ENCODE measurements at regions not wholly inside any gene's neighbourhood (a gene's known extent, or its start where the extent isn't known, plus 50 kb on each side); places are given as distances from the start of the nearest gene placed in this dataset.

- no peak overlapping the region for H3K4me3 ChIP-seq (ENCODE audit: low read depth in 1 of 2, low read length in 2 of 2)
- no peaks in the 10 kb centered on the region for H3K9me3 ChIP-seq (ENCODE audit: control insufficient read depth in 1 of 2, low read length in 2 of 2)
- H3K36me3 ChIP-seq (ENCODE audit: control insufficient read depth in 1 of 2, insufficient read depth in 2 of 2, low read length in 2 of 2): no peaks in the 10 kb centered on the region
- H3K4me1 ChIP-seq (ENCODE audit: control insufficient read depth in 1 of 2, insufficient read depth in 2 of 2, low read length in 2 of 2): no peaks in the 10 kb centered on the region
- no peaks in the 10 kb centered on the region for H3K27me3 ChIP-seq (ENCODE audit: low read depth, low read length)
- H3K27ac ChIP-seq (ENCODE audit: low read length): no peak overlapping the region
Observed at GRCh38 chr5:60401526-60401925, 298.4 kb downstream of the DEPDC1B start.

DNA sequence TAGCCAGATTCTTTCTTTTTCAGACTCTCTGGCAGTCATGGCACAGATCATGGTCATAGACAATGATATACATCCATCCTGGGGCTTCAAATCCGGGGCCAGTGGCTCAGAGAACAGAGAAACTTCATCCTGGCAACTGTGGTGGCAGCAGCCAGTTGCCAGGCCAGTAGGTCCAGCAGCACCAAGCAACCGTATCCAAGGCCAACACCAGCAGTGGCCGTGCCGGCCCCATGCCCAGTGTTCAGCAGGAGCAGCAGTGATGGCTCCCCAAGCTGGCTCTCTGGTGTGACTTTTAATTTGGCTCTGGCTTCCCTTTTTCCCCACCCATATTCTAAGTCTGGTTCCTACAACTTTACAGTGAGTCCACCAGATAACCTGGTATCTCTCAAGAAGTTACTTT is 300.5 kb downstream of the DEPDC1B start:
- H3K27ac ChIP-seq (ENCODE audit: low read length): no peak overlapping the region
- H3K27me3 ChIP-seq (ENCODE audit: low read depth, low read length): no peaks in the 10 kb centered on the region
- no peaks in the 10 kb centered on the region for H3K9me3 ChIP-seq (ENCODE audit: control insufficient read depth in 1 of 2, low read length in 2 of 2)
- no peaks in the 10 kb centered on the region for H3K4me1 ChIP-seq (ENCODE audit: control insufficient read depth in 1 of 2, insufficient read depth in 2 of 2, low read length in 2 of 2)
- no peak overlapping the region for H3K4me3 ChIP-seq (ENCODE audit: low read depth in 1 of 2, low read length in 2 of 2)
- no peaks in the 10 kb centered on the region for H3K36me3 ChIP-seq (ENCODE audit: control insufficient read depth in 1 of 2, insufficient read depth in 2 of 2, low read length in 2 of 2)

DNA sequence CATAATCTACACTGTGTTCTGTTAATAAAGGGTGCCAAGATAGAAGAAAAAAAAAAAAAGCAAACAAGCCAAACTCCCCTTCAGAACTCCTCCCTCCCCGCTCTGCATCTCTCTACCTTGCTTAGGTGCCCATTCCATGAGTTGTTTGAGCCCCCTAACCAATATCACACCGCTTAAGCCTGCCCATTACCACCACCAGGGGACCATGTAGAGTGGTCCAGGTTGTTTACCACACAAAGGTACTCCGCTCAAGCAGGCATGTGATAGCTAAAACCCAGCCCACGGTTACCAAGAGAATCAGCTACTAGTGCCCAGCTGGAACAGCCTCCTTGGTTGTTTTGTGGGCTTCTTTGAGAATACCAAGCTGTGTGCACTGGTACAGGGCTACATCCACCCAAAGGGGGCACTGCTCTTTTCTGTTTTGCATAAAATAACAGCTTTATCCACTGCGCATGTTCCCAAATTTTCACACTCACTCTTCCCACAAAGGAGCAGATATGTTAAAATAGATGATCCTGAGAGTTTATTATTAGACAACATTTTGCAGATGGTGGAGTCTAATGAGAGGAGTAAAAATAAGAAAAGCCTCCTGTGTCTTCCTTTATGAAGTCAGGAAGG is 304.1 kb downstream of the DEPDC1B start:
- Histone ChIP-seq H3K27me3 (ENCODE audit: low read depth, low read length) (no peaks in the 10 kb centered on the region), H3K4me1 (ENCODE audit: control insufficient read depth in 1 of 2, insufficient read depth in 2 of 2, low read length in 2 of 2) (no peaks in the 10 kb centered on the region)

DNA sequence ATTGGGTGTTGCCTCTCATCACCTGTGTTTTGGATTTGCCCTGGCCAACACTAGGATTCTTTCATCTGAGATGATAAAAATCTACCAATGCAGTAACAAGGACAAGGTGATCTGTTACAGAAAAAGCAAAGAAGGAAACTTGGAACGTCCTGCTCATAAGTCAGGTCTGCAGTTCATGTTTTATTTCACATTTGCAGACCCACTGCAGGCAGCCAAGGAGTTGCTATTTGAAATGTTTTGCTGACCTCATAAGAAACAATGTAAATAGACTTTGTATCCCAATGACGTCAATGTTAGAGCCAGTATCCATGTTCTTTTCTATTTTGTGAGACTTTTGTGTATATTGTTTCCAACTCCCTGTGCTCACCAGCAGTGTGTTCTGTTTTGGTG is 312.9 kb downstream of the DEPDC1B start:
- Histone ChIP-seq H3K4me1 (ENCODE audit: control insufficient read depth in 1 of 2, insufficient read depth in 2 of 2, low read length in 2 of 2) (peaks cover 0 to 10% of the 10 kb centered on the region in 2 donors), H3K27me3 (ENCODE audit: low read depth, low read length) (no peaks in the 10 kb centered on the region), H3K4me3 (ENCODE audit: low read depth in 1 of 2, low read length in 2 of 2) (no peak overlapping the region), H3K36me3 (ENCODE audit: control insufficient read depth in 1 of 2, insufficient read depth in 2 of 2, low read length in 2 of 2) (no peaks in the 10 kb centered on the region), H3K27ac (ENCODE audit: low read length) (peak overlapping the region; percentile 48), H3K9me3 (ENCODE audit: control insufficient read depth in 1 of 2, low read length in 2 of 2) (no peaks in the 10 kb centered on the region)

More for the DNA sequence above, 304.1 kb downstream of the DEPDC1B start:
- H3K27ac ChIP-seq (ENCODE audit: low read length): no peak overlapping the region
- no peaks in the 10 kb centered on the region for H3K9me3 ChIP-seq (ENCODE audit: control insufficient read depth in 1 of 2, low read length in 2 of 2)
- no peaks in the 10 kb centered on the region for H3K36me3 ChIP-seq (ENCODE audit: control insufficient read depth in 1 of 2, insufficient read depth in 2 of 2, low read length in 2 of 2)
- H3K4me3 ChIP-seq (ENCODE audit: low read depth in 1 of 2, low read length in 2 of 2): no peak overlapping the region

DNA sequence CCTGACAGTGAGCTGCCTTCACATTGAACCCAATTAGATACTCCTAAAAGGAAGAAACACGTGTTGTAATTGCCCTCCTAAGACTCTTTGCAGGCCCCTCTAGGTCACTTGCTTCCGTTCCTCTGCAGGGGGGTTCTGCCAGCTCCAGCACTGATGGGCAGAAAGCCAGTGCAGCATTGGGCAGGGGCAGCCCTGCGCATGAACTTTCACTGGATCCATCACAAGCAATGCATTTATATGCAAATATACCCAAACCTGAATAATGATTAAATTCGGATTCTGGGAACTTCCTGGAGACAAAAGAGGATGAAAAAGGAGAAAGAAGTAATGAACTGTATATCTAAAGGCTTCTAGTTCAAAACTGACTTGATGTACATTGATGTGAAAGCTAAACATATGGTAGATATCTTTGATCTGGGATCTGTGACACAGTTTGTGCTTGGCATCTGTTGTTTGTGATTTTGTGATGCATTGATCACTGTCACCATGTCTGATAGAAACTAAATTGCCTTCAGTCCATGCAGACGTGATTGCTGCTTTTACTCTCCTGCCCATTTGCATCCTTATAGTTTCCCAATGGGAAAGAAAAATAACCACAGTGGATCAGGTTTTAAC is 313.4 kb downstream of the DEPDC1B start:
- Histone ChIP-seq H3K36me3 (ENCODE audit: control insufficient read depth in 1 of 2, insufficient read depth in 2 of 2, low read length in 2 of 2) (no peaks in the 10 kb centered on the region), H3K4me3 (ENCODE audit: low read depth in 1 of 2, low read length in 2 of 2) (no peak overlapping the region), H3K9me3 (ENCODE audit: control insufficient read depth in 1 of 2, low read length in 2 of 2) (no peaks in the 10 kb centered on the region), H3K4me1 (ENCODE audit: control insufficient read depth in 1 of 2, insufficient read depth in 2 of 2, low read length in 2 of 2) (peaks cover 0 to 10% of the 10 kb centered on the region in 2 donors), H3K27me3 (ENCODE audit: low read depth, low read length) (no peaks in the 10 kb centered on the region), H3K27ac (ENCODE audit: low read length) (peak overlapping the region; percentile 5)

- Histone ChIP-seq H3K9me3 (ENCODE audit: control insufficient read depth in 1 of 2, low read length in 2 of 2) (no peaks in the 10 kb centered on the region), H3K27me3 (ENCODE audit: low read depth, low read length) (no peaks in the 10 kb centered on the region), H3K27ac (ENCODE audit: low read length) (no peak overlapping the region), H3K4me3 (ENCODE audit: low read depth in 1 of 2, low read length in 2 of 2) (no peak overlapping the region), H3K4me1 (ENCODE audit: control insufficient read depth in 1 of 2, insufficient read depth in 2 of 2, low read length in 2 of 2) (peaks cover 0 to 10% of the 10 kb centered on the region in 2 donors), H3K36me3 (ENCODE audit: control insufficient read depth in 1 of 2, insufficient read depth in 2 of 2, low read length in 2 of 2) (no peaks in the 10 kb centered on the region)
Observed at GRCh38 chr5:60382716-60383115, 317.2 kb downstream of the DEPDC1B start.

DNA sequence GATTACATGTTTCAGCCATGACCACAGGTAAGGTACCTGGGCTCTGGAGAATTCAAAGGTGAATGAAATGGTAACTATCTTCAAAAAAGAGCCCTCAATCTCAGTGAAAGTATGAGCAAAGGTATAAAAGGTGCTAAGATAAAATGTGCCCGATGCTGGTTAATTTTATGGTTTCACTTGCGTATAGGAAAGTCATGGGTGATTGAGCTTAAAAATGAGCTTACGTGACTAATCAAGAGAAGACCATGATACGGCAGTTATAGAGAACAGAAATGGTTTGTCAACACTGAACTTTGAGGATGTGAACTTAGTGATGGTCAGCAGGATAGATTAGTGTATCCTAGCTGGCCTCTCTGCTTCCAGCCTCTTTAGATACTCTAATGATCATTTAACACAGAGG is 320.1 kb downstream of the DEPDC1B start:
- Histone ChIP-seq H3K27me3 (ENCODE audit: low read depth, low read length) (no peaks in the 10 kb centered on the region), H3K4me3 (ENCODE audit: low read depth in 1 of 2, low read length in 2 of 2) (no peak overlapping the region), H3K36me3 (ENCODE audit: control insufficient read depth in 1 of 2, insufficient read depth in 2 of 2, low read length in 2 of 2) (no peaks in the 10 kb centered on the region), H3K4me1 (ENCODE audit: control insufficient read depth in 1 of 2, insufficient read depth in 2 of 2, low read length in 2 of 2) (peaks cover 0 to 4% of the 10 kb centered on the region in 2 donors), H3K9me3 (ENCODE audit: control insufficient read depth in 1 of 2, low read length in 2 of 2) (no peaks in the 10 kb centered on the region), H3K27ac (ENCODE audit: low read length) (no peak overlapping the region)

DNA sequence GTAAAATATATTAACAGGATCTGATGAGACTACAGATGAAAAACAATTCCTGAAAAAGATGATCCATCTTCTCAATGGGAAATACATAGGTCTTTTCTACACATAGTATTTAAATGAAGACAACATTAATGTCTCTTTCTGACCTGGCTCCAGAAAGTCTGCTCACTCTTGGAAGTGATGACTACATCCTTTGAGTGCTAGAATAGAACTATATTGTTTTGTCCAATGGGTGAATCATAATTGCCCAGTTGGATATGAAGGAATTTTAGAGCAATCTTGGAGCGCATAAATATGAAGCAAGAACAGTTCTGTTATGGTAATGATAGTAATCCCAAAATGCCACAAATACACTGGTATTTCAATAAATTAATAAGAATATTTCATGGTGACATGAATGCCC is 322.1 kb downstream of the DEPDC1B start:
- Histone ChIP-seq H3K36me3 (ENCODE audit: control insufficient read depth in 1 of 2, insufficient read depth in 2 of 2, low read length in 2 of 2) (no peaks in the 10 kb centered on the region), H3K4me3 (ENCODE audit: low read depth in 1 of 2, low read length in 2 of 2) (no peak overlapping the region), H3K27me3 (ENCODE audit: low read depth, low read length) (no peaks in the 10 kb centered on the region), H3K9me3 (ENCODE audit: control insufficient read depth in 1 of 2, low read length in 2 of 2) (no peaks in the 10 kb centered on the region), H3K27ac (ENCODE audit: low read length) (no peak overlapping the region), H3K4me1 (ENCODE audit: control insufficient read depth in 1 of 2, insufficient read depth in 2 of 2, low read length in 2 of 2) (peaks cover 0 to 4% of the 10 kb centered on the region in 2 donors)

GRCh38 chr5:60376860-60377259 is 323.1 kb downstream of the DEPDC1B start:
- no peaks in the 10 kb centered on the region for H3K4me1 ChIP-seq (ENCODE audit: control insufficient read depth in 1 of 2, insufficient read depth in 2 of 2, low read length in 2 of 2)
- H3K4me3 ChIP-seq (ENCODE audit: low read depth in 1 of 2, low read length in 2 of 2): no peak overlapping the region
- no peak overlapping the region for H3K27ac ChIP-seq (ENCODE audit: low read length)
- no peaks in the 10 kb centered on the region for H3K36me3 ChIP-seq (ENCODE audit: control insufficient read depth in 1 of 2, insufficient read depth in 2 of 2, low read length in 2 of 2)
- no peaks in the 10 kb centered on the region for H3K9me3 ChIP-seq (ENCODE audit: control insufficient read depth in 1 of 2, low read length in 2 of 2)
- H3K27me3 ChIP-seq (ENCODE audit: low read depth, low read length): no peaks in the 10 kb centered on the region

DNA sequence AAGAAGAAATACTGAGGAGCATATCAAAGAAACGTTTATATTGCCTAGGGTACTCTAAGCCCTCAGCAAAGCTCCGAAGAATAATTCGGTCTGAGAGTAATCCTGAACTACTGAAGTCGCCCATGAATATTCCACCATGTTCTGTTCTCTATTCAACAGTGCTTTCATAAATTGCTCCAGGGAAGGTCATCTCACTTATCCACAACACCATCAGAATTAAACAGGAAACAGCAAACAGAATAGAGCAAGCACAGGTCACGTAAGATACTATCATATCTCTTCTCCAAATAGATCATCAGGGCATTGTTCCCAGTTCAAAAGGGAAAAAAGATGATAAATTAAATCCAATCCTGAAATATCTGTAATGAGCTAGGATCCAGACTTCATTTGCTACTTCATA is 325.6 kb downstream of the DEPDC1B start:
- no peaks in the 10 kb centered on the region for H3K36me3 ChIP-seq (ENCODE audit: control insufficient read depth in 1 of 2, insufficient read depth in 2 of 2, low read length in 2 of 2)
- no peaks in the 10 kb centered on the region for H3K4me1 ChIP-seq (ENCODE audit: control insufficient read depth in 1 of 2, insufficient read depth in 2 of 2, low read length in 2 of 2)
- H3K27ac ChIP-seq (ENCODE audit: low read length): no peak overlapping the region
- H3K9me3 ChIP-seq (ENCODE audit: control insufficient read depth in 1 of 2, low read length in 2 of 2): no peaks in the 10 kb centered on the region
- H3K4me3 ChIP-seq (ENCODE audit: low read depth in 1 of 2, low read length in 2 of 2): no peak overlapping the region
- H3K27me3 ChIP-seq (ENCODE audit: low read depth, low read length): no peaks in the 10 kb centered on the region

- no peaks in the 10 kb centered on the region for H3K36me3 ChIP-seq (ENCODE audit: control insufficient read depth in 1 of 2, insufficient read depth in 2 of 2, low read length in 2 of 2)
Observed at GRCh38 chr5:60372786-60373185, 327.2 kb downstream of the DEPDC1B start.

DNA sequence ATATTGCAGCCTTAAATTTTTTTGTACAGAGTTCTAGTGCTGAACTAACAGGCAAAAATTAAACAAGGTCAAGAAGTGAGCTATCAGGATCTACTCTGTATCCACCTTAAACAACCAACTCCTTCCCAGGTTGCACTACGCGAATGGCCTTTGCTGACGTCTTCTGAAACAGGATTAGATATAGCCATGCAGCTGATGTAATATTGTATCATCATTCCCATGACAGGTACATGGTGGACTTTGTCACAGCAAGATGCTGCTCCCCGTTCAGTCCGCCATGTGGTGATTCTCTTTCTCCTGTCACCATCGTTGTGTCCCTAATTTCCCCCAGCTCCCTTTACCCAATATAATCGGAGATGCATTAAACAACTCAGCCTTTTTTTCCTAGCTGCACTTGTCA is 328.9 kb downstream of the DEPDC1B start:
- Histone ChIP-seq H3K36me3 (ENCODE audit: control insufficient read depth in 1 of 2, insufficient read depth in 2 of 2, low read length in 2 of 2) (no peaks in the 10 kb centered on the region), H3K4me3 (ENCODE audit: low read depth in 1 of 2, low read length in 2 of 2) (no peak overlapping the region), H3K27me3 (ENCODE audit: low read depth, low read length) (no peaks in the 10 kb centered on the region), H3K27ac (ENCODE audit: low read length) (no peak overlapping the region), H3K9me3 (ENCODE audit: control insufficient read depth in 1 of 2, low read length in 2 of 2) (no peaks in the 10 kb centered on the region), H3K4me1 (ENCODE audit: control insufficient read depth in 1 of 2, insufficient read depth in 2 of 2, low read length in 2 of 2) (no peaks in the 10 kb centered on the region)

More at GRCh38 chr5:60372786-60373185, 327.2 kb downstream of the DEPDC1B start:
- no peaks in the 10 kb centered on the region for H3K27me3 ChIP-seq (ENCODE audit: low read depth, low read length)
- H3K9me3 ChIP-seq (ENCODE audit: control insufficient read depth in 1 of 2, low read length in 2 of 2): no peaks in the 10 kb centered on the region
- H3K4me1 ChIP-seq (ENCODE audit: control insufficient read depth in 1 of 2, insufficient read depth in 2 of 2, low read length in 2 of 2): no peaks in the 10 kb centered on the region
- H3K27ac ChIP-seq (ENCODE audit: low read length): no peak overlapping the region
- no peak overlapping the region for H3K4me3 ChIP-seq (ENCODE audit: low read depth in 1 of 2, low read length in 2 of 2)

Data from muscle layer of duodenum (tissue), 2 donors.